ENCODE measurements at regions not wholly inside any gene's neighbourhood (a gene's known extent, or its start where the extent isn't known, plus 50 kb on each side); places are given as distances from the start of the nearest gene placed in this dataset. TPM values are rescaled to one million over a fixed set of nuclear protein-coding genes. Genes with fewer than 3 reads are reported as not detected.
A peak's percentile ranks its signal among the peaks of the same experiment; 100 is the strongest.

DNA sequence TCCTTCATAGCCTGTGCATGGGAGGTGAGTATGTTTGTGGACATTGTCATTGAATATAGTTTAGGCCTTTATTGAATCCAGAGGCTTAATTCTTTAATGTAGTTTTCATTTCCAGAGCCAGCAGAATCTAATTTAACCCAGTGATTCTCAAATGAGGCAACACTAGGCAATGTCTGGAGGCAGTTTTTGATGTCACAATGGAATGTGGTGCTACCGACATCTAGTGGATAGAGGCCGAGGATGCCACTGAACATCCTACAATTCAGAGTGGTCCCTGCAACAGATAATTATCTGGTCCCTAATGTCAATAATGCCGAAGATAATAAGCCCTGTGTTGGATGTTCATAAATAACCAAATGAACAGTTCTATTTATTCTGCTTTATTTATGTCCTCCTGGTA is 98.9 kb upstream of the TBL1Y start:
- WGBS (ENCODE audit: extremely low coverage, insufficient coverage, low lambda C conversion rate): no CpG with 5 or more reads among the region's 3 CpGs
- no peak overlapping the region for H3K18ac ChIP-seq (ENCODE audit: low read length)
- no peak overlapping the region for H3K4me3 ChIP-seq (ENCODE audit: low read length)
- no peak overlapping the region for H3K4ac ChIP-seq (ENCODE audit: low read depth, low read length)
- peak; percentile 63 for DNase-seq
- H4K8ac ChIP-seq (ENCODE audit: low read depth, low read length): no peak overlapping the region
- no peak overlapping the region for H3K23ac ChIP-seq (ENCODE audit: low read length)
- no peaks in the 10 kb centered on the region for H3K4me1 ChIP-seq (ENCODE audit: control insufficient read depth, low read depth, low read length)
- H2AK5ac ChIP-seq (ENCODE audit: low read length): no peak overlapping the region
- no peak overlapping the region for H3K4me2 ChIP-seq (ENCODE audit: low read length)
- H3K56ac ChIP-seq (ENCODE audit: low read length): no peak overlapping the region
- no peaks in the 10 kb centered on the region for H3K27me3 ChIP-seq (ENCODE audit: insufficient read depth, low read length, poor library complexity)
- H3K79me1 ChIP-seq (ENCODE audit: low read length): no peaks in the 10 kb centered on the region
- H4K5ac ChIP-seq (ENCODE audit: low read length): no peak overlapping the region
- no peak overlapping the region for H3K27ac ChIP-seq (ENCODE audit: low read depth, low read length)
- H3K9ac ChIP-seq (ENCODE audit: low read length): no peak overlapping the region
- no peak overlapping the region for H2BK15ac ChIP-seq (replicated peaks; ENCODE audit: low read depth)
- no peaks in the 10 kb centered on the region for H3K36me3 ChIP-seq (ENCODE audit: control insufficient read depth, insufficient read depth, low read length)
- no peak overlapping the region for H2BK5ac ChIP-seq (ENCODE audit: low read length)
- no peaks in the 10 kb centered on the region for H3K79me2 ChIP-seq (ENCODE audit: control insufficient read depth, insufficient read depth, low read length)
- no peak overlapping the region for H2BK120ac ChIP-seq (ENCODE audit: low read depth, low read length)

Small RNA genes lying in the stretch of these regions (small RNA-seq; reads per million reads assigned to genes)
- not detected for gene AC013412.1 (ENCODE audit: insufficient read depth)
- not detected for gene SRIP3 (ENCODE audit: insufficient read depth)

All from mesendoderm (in vitro differentiated cells).